GM12891 (cell line): ENCODE measurements at regions not wholly inside any gene's neighbourhood (a gene's known extent, or its start where the extent isn't known, plus 50 kb on each side); places are given as distances from the start of the nearest gene placed in this dataset.

Experiments used
- PAX5 ChIP-seq: IDR thresholded peaks from 2 replicates; pipeline ENCODE4 v1.6.1; 2011; ENCODE audit warnings: low read length, moderate library complexity, mild to moderate bottlenecking; ENCODE audit not compliant: insufficient read depth, severe bottlenecking
- POLR2A ChIP-seq: IDR thresholded peaks from 2 replicates; pipeline ENCODE4 v1.6.1; 2011; ENCODE audit warnings: low read depth, low read length, control low read depth
- POLR2AphosphoS5 ChIP-seq: IDR thresholded peaks from 2 replicates; pipeline ENCODE4 v1.6.1; 2011; ENCODE audit warnings: low read depth, low read length, control low read depth
- SPI1 ChIP-seq: IDR thresholded peaks from 2 replicates; pipeline ENCODE4 v1.6.1; 2011; ENCODE audit warnings: low read depth, low read length, control low read depth
- TAF1 ChIP-seq: IDR thresholded peaks from 2 replicates; pipeline ENCODE4 v1.6.1; 2011; ENCODE audit warnings: low read depth, low read length, control low read depth

- TF ChIP-seq POLR2AphosphoS5 (no peak), POLR2A (no peak), TAF1 (no peak), SPI1 (no peak), PAX5 (no peak)
Observed at GRCh38 chr3:96491868-96492267, 322.5 kb upstream of the EPHA6 start.
